ENCODE measurements at regions not wholly inside any gene's neighbourhood (a gene's known extent, or its start where the extent isn't known, plus 50 kb on each side); places are given as distances from the start of the nearest gene placed in this dataset.

- Histone ChIP-seq H3K36me3 (no peaks in the 10 kb centered on the region), H3K4me1 (no peaks in the 10 kb centered on the region), H3K27me3 (ENCODE audit: low read depth) (no peaks in the 10 kb centered on the region), H3K9me3 (no peaks in the 10 kb centered on the region), H3K27ac (no peak overlapping the region), H3K4me3 (no peak overlapping the region)
- DNase-seq (no peak), ATAC-seq (no peak)
- TF ChIP-seq CTCF (IDR thresholded peaks at IDR 0.05): no peak
- intact Hi-C loops (cut with DNase I): no loop called here
Observed at GRCh38 chr12:43118881-43119280, 433.1 kb downstream of the ADAMTS20 start.

- intact Hi-C loops (cut with DNase I): no loop called here
- H3K27me3 ChIP-seq (ENCODE audit: low read depth): no peaks in the 10 kb centered on the region
- no peaks in the 10 kb centered on the region for H3K4me1 ChIP-seq
- ATAC-seq: no peak
- no peaks in the 10 kb centered on the region for H3K36me3 ChIP-seq
- no peak overlapping the region for H3K4me3 ChIP-seq
- no peak for DNase-seq
- no peak for TF ChIP-seq CTCF (IDR thresholded peaks at IDR 0.05)
- no peaks in the 10 kb centered on the region for H3K9me3 ChIP-seq
- no peak overlapping the region for H3K27ac ChIP-seq
Observed at GRCh38 chr12:43118234-43118633, 433.8 kb downstream of the ADAMTS20 start.

DNA sequence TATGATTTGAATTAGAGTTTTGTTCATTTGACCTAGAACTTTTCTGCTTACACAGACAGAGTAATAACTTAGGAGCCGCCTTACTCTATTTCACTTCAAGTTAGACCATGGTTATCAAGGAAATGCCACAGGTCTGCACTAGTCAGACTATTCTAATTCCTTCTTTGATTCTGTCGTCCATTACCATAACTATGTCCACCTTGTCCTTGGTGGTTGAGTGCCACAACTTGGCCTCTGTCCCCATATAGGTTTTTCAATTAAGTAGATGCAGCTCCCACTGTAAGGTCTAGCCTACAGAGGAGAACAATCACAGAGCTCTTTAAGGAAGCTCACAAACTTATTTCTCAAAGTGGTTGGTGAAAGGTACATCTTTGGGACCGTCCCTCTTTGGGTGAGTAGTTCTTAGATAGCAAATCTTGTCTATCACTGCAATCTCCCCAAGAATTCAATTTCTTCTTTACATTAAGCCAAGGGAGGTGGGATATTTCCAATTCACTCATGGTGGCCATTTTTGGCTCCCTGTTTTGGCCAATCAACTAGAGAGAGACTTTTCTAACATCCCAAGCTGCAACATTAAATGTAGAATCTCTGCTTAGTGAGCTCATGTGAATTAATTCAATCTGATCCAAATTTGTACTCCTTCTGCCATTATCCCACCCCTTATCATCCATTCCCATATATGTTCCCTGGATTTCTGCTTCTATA is 434.6 kb downstream of the ADAMTS20 start:
- Histone ChIP-seq H3K36me3 (no peaks in the 10 kb centered on the region), H3K4me3 (no peak overlapping the region), H3K4me1 (no peaks in the 10 kb centered on the region), H3K27me3 (ENCODE audit: low read depth) (no peaks in the 10 kb centered on the region), H3K27ac (no peak overlapping the region), H3K9me3 (no peaks in the 10 kb centered on the region)
- no peak for ATAC-seq
- intact Hi-C loops (cut with DNase I): no loop called here
- DNase-seq: no peak
- no peak for TF ChIP-seq CTCF (IDR thresholded peaks at IDR 0.05)

DNA sequence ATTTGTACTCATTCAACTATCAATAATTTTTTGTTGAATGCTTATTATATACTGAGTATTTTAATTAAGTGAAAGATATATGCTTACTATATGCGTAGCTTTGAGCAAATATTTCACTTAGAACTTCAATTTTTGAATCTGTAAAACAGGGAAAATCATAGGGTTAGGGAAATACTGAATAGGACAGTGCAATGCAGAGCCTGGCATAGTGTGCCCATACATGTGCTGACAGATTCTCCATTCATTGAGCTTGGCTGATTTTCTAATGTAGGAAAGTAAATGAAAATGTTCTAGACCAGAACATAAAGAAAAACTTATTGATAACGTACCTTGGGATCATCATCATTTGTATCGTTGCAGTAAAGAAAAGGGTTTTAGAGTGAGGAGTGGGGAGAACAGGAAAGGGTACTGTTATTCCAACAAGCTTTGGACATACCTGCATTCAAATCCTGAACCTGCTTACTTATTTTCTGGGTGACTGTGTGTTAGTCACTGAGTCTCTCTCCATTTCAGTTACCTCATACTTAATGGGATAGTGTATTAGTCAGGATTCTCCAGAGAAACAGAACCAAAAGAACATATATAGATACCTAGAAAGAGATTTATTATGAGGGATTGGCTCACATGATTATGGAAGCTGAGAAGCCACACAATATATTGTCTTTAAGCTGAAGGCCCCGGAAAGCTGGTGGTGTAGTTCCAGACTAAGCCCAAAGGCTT is 436.4 kb downstream of the ADAMTS20 start:
- no peak for TF ChIP-seq CTCF (IDR thresholded peaks at IDR 0.05)
- H3K36me3 ChIP-seq: no peaks in the 10 kb centered on the region
- H3K27me3 ChIP-seq (ENCODE audit: low read depth): no peaks in the 10 kb centered on the region
- intact Hi-C loops (cut with DNase I): no loop called here
- H3K4me1 ChIP-seq: no peaks in the 10 kb centered on the region
- no peak overlapping the region for H3K4me3 ChIP-seq
- DNase-seq (no peak), ATAC-seq (no peak)
- no peaks in the 10 kb centered on the region for H3K9me3 ChIP-seq
- no peak overlapping the region for H3K27ac ChIP-seq

DNA sequence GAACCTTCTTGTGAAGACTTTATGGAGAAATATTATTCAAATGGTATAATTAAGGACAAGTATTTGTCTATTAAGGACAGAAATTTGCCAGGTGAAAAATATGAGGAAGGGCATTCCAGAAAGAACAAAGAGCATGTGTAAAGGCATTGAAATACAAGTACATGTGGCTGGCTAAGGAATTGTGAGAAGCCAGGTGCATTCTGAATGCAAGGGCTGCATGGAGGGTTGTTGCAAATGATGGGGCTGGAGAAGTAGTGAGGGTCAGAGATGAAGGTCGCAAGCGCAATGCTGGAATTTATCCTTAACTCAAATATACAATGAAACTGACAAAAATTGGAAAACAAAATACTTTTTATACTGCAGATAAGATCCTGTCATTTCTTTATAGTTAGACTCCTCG is 437.7 kb downstream of the ADAMTS20 start:
- intact Hi-C loops (cut with DNase I): no loop called here
- Histone ChIP-seq H3K4me1 (no peaks in the 10 kb centered on the region), H3K9me3 (no peaks in the 10 kb centered on the region), H3K4me3 (no peak overlapping the region), H3K27me3 (ENCODE audit: low read depth) (no peaks in the 10 kb centered on the region), H3K27ac (no peak overlapping the region), H3K36me3 (no peaks in the 10 kb centered on the region)
- DNase-seq (no peak), ATAC-seq (no peak)
- TF ChIP-seq CTCF (IDR thresholded peaks at IDR 0.05): no peak

Measured in lower lobe of right lung (tissue), 2 donors.